ENCODE measurements at regions not wholly inside any gene's neighbourhood (a gene's known extent, or its start where the extent isn't known, plus 50 kb on each side); places are given as distances from the start of the nearest gene placed in this dataset.

DNA sequence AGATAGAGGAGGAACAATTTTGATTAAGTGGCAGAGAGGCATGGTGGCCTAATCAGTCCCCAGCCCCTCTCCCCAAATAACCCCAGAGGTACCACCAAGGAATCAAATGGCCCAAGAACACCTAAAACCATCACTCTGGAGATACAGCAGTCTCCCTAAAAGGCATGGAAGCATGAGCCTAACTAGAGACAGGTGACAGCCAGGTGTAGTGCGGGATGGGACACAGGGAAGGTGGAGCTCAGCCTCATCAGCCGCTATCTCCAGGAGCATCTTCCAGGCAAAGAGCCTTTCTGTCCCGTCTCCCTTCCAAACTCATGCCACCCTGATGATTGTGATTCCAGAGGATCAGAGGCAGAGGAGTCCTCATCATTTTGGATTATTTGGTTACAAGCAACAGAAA is 144.7 kb downstream of the COPS8 start:
- H3K9me3 ChIP-seq, result no peaks in the 10 kb centered on the region
- H3K4me1 ChIP-seq, result peaks cover 8 to 35% (median 16%) of the 10 kb centered on the region in 9 donors
- ATAC-seq (no peak), DNase-seq (no peak)
- intact Hi-C loops (cut with DNase I), result no loop called here
- no peaks in the 10 kb centered on the region for H3K36me3 ChIP-seq
- 94 to 97% methylated on average over 3 of the region's 3 CpGs for WGBS, 2 donors
- H3K27me3 ChIP-seq, result no peaks in the 10 kb centered on the region
- TF ChIP-seq, protein P1, sequence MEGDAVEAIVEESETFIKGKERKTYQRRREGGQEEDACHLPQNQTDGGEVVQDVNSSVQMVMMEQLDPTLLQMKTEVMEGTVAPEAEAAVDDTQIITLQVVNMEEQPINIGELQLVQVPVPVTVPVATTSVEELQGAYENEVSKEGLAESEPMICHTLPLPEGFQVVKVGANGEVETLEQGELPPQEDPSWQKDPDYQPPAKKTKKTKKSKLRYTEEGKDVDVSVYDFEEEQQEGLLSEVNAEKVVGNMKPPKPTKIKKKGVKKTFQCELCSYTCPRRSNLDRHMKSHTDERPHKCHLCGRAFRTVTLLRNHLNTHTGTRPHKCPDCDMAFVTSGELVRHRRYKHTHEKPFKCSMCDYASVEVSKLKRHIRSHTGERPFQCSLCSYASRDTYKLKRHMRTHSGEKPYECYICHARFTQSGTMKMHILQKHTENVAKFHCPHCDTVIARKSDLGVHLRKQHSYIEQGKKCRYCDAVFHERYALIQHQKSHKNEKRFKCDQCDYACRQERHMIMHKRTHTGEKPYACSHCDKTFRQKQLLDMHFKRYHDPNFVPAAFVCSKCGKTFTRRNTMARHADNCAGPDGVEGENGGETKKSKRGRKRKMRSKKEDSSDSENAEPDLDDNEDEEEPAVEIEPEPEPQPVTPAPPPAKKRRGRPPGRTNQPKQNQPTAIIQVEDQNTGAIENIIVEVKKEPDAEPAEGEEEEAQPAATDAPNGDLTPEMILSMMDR (IDR thresholded peaks at IDR 0.05), result no peak
- no peak overlapping the region for H3K4me3 ChIP-seq
- H3K27ac ChIP-seq, result no peak overlapping the region

DNA sequence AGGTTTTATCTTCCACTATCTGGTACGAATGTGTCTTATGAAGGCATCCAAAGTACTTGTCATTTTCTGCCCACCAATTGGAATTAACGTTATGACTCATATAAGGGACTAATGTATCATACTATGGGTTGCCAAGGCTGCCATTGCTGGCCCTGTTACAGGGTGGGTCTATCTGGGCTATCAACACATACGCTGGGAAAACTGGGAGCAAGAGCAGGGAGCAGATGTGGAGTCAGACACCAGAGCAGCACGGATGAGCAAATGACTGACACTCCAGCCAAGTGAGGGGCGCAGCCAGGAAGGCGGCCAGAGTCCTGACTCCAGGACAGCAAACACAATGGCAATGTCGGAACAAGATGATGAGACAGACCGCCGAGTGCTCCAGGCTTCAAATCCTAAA is 145.9 kb downstream of the COPS8 start:
- TF ChIP-seq, protein P1 (IDR thresholded peaks at IDR 0.05), result no peak
- peak in 1 of 8 donors; percentile 33 for ATAC-seq
- Histone ChIP-seq H3K4me1 (peaks cover 8 to 46% (median 21%) of the 10 kb centered on the region in 9 donors), H3K9me3 (no peaks in the 10 kb centered on the region), H3K36me3 (no peaks in the 10 kb centered on the region), H3K27ac (peak overlapping the region in 3 of 10 donors; percentile 22 to 36 (median 33)), H3K27me3 (no peaks in the 10 kb centered on the region), H3K4me3 (no peak overlapping the region)
- intact Hi-C loops (cut with DNase I), result no loop called here
- DNase-seq, result no peak
- 76 to 84% methylated on average over 9 of the region's 9 CpGs for WGBS, 2 donors

DNA sequence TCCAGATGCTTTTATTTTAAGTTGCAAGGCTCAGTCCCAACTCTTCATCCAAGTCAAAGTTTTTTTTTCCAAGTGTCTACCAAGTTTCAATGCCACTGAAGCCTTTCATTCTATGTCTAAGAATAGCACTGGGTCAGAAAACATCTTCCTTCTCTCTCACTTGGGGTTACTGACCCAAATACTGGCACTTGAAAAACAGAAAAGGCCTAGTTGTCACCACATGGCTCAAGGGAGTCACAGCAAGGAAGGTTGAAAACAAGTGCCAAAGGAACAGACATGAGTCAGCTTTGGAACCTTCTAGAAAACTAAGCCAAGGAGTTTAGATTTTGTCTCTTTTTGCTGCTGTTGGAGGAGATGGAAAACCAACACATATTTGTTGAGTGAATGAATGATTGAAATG is 146.5 kb downstream of the COPS8 start:
- intact Hi-C loops (cut with DNase I), result no loop called here
- H3K36me3 ChIP-seq, result no peaks in the 10 kb centered on the region
- H3K4me3 ChIP-seq, result no peak overlapping the region
- H3K27me3 ChIP-seq, result no peaks in the 10 kb centered on the region
- ATAC-seq (no peak), DNase-seq (no peak)
- peaks cover 8 to 47% (median 21%) of the 10 kb centered on the region in 9 donors for H3K4me1 ChIP-seq
- H3K9me3 ChIP-seq, result no peaks in the 10 kb centered on the region
- peak overlapping the region in 2 of 10 donors; percentile 22 to 36 for H3K27ac ChIP-seq
- TF ChIP-seq, protein P1 (IDR thresholded peaks at IDR 0.05), result no peak

DNA sequence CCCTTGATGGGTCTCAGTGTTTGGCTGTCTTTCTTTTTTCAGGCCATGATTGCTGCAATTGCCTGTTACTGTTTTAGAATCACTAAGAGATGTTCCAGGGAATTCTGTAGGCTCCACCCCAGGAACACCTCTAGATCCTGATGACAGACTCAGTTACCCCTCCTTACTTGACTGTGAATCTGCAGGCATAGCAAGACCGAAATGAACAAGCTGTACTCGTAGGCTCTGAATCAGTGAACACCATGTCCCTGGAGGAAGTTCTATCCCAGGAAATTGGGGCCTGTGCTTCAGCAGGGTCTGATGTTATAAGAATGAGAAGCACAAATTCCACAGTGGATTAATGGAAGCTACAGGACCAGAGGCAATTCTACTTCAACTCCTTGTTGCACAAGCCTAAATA is 148.6 kb downstream of the COPS8 start:
- Histone ChIP-seq H3K9me3 (no peaks in the 10 kb centered on the region), H3K27ac (peak overlapping the region in 8 of 10 donors; percentile 24 to 82 (median 72)), H3K36me3 (no peaks in the 10 kb centered on the region), H3K27me3 (no peaks in the 10 kb centered on the region), H3K4me3 (no peak overlapping the region), H3K4me1 (peaks cover 8 to 47% (median 20%) of the 10 kb centered on the region in 9 donors)
- DNase-seq (no peak), ATAC-seq (peak in 3 of 8 donors; percentile 36 to 77 (median 61))
- 47 to 79% methylated on average over 2 of the region's 2 CpGs for WGBS, 2 donors
- intact Hi-C loops (cut with DNase I), result no loop called here
- TF ChIP-seq, protein P1 (IDR thresholded peaks at IDR 0.05), result no peak

Measured in heart right ventricle (tissue), 16 donors.